NCI-H128 (cell line): ENCODE measurements at regions not wholly inside any gene's neighbourhood (a gene's known extent, or its start where the extent isn't known, plus 50 kb on each side); places are given as distances from the start of the nearest gene placed in this dataset.
"Not testable (repeated sequence)": the region's sequence is repeated elsewhere in the genome, so short reads cannot be mapped to it uniquely, and the experiment has no call there.

Source experiments
- DNase-seq: peaks from one replicate; lab custom pipeline; 2025; ENCODE audit not compliant: unreplicated experiment; lab: John Stamatoyannopoulos, UW

- DNase-seq, result no peak
These were observed 780.2 kb upstream of the CA10 start for GRCh38 chr17:52938623-52939230.

GRCh38 chr17:52930581-52930980 lies 772.1 kb upstream of the CA10 start:
- DNase-seq, result no peak

DNA sequence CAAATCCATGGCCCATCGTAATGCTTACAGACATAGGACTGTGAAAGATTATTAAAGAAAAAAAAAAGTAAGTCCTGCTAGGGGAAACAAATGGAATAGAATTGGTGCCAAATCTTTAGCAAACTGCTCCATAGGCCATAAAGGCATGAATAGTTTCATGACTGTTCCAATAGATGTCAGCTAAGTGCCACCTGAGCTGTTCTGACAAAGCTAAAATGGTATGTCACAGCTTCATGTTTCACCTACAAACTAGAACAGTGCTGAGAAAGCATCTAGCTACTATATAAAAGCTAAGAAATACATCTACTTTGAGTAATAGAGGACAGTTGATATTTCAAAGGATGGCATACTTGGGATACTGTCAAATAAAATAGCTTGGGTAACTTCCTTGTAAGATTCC lies 771.6 kb upstream of the CA10 start:
- DNase-seq, result no peak

- no peak for DNase-seq
These were observed 765.1 kb upstream of the CA10 start for GRCh38 chr17:52923658-52924057.

DNA sequence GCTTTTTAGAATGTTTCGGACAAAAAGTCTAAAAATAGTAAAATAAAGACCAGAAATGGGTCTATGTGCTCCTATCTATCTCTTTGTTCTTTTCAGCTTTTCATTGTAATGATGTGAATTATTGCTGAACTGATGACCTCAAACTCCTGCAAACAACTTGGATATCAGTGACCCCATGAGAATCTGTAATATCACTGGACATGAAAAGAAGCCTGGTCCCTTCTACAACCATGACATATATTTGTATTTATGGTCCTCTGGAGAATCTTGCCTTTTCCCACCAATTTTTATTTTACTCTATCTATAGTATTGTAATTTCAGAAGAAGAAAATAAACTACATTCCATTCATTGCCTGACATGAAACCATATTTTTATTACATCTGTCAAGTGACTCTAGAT lies 740.7 kb upstream of the CA10 start:
- no peak for DNase-seq

DNA sequence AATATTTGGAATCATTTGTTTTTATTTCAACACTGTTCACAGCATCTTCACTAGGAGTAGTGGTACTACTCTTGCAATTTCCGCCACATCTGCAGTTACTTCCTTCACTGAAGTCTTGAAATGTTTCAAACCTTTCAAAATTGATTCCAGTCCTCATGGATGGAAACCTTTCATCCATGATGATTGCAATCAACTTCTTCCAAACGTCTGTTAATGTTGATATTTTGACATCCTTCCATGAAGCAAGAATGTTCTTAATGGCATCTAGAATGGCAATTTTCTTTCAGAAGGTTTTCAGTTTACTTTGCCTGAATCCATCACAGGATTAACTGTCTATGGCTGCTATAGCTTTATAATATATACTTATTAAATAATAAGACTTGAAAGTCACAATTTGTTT lies 736.8 kb upstream of the CA10 start:
- no peak for DNase-seq

- no peak for DNase-seq
These were observed 733.8 kb upstream of the CA10 start for GRCh38 chr17:52892334-52892733.

GRCh38 chr17:52885882-52886281 lies 727.4 kb upstream of the CA10 start:
- no peak for DNase-seq

- not testable (repeated sequence) for DNase-seq
These were observed 725.5 kb upstream of the CA10 start for GRCh38 chr17:52883907-52884491.

- not testable (repeated sequence) for DNase-seq
These were observed 688.3 kb upstream of the CA10 start for GRCh38 chr17:52846767-52847166.

DNA sequence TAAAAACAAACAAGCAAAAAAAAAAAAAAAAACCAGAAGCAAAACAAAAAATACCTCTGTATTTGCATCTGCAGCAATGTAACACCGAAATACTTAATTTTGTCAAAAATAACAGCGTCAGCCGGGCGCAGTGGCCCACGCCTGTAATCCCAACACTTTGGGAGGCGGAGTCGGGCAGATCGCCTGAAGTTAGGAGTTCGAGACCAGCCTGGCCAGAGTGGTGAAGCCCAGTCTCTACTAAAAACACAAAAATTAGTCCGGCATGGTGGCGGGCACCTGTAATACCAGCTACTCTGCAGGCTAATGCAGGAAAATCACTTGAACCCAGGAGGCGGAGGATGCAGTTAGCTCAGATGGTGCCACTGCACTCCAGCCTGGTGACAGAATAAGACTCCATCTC lies 683.5 kb upstream of the CA10 start:
- no peak for DNase-seq

- DNase-seq, result no peak
These were observed 679.0 kb upstream of the CA10 start for GRCh38 chr17:52837492-52837891.

GRCh38 chr17:52831536-52831935 lies 673.0 kb upstream of the CA10 start:
- no peak for DNase-seq

GRCh38 chr17:52828621-52829020 lies 670.1 kb upstream of the CA10 start:
- DNase-seq, result no peak

DNA sequence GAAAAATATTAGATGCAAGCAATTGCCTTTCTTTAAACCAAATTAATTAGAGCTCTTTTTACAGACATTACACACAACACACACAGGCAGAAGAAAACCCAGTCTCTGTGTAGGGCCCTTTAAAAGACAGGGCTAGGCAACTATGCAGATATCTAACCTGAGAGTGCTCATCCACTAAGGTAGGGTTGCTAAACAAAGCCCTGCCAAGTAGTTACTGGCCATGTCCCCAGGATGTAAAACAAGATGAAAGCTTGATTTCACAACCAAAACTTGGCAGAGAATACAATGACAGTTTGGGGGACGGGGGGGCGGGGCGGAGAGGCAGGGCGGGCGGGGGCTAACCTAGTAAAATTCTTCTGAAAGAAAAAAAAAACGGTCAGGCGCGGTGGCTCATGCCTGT lies 669.0 kb upstream of the CA10 start:
- DNase-seq, result no peak

GRCh38 chr17:52824542-52824941 lies 666.0 kb upstream of the CA10 start:
- DNase-seq, result no peak

- DNase-seq, result no peak
These were observed 664.6 kb upstream of the CA10 start for GRCh38 chr17:52823155-52823554.

DNA sequence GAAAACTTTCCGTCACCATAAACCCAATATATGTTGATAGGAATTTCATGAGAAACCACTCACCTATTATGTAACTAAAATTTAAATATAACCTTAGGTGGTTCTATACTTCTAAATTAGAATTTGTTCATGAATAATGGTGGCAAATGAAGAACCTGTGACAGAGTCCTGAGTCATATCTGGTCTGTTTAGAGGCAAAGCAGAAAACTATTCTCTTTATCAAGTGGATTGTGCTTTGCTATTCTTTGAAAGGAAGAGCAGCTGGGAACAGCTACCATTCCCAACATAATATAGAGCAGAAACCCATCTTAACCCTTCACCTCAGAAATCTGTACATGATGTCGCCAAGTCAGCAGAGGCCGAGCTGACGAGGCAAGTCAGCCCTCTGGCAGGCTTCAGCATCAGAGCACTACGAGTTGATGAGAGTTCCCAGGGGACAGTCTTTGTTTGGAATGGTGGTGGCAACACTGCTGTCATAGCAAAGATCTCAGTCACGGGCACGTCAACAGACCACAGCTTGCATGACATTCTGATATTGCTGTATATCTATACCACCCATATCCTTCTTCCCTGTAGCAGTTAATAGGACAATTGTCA lies 631.9 kb upstream of the CA10 start:
- no peak for DNase-seq

DNA sequence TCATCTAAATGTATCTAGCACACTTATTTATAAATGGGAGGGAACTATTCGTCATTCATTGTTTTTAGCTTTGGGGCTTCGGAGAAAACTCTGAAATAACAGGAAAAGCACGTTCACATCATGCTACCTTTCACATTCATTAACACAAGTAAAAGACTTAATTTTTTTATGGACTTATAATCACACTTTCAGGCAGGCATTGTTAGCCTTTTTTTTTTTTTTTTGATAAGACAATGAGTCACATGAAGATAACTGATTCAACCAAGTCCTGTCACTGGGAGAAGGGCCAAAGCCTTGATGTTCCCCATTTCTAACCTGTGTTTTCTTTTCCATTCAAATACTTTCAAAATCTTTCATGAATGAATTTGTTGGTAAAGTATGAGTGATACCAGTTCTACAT lies 631.3 kb upstream of the CA10 start:
- no peak for DNase-seq

DNA sequence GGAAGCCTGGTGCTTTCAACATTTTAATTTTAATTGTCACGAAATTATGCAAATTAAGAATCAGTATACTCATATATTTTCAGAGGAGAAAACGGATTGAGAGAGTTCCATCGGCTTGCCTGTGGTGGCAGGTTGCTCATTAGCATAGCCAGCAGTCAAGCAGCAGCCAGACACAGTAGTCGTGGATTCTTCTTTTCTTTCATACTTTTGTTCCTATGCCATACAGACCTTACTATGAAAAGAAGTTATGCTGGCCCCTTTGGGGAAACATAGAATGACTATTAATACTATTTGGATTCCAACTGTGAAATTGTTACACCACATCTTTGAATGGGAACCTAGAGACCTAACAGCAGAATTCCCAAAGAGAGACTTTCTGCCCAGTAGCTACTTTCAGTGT lies 617.7 kb upstream of the CA10 start:
- DNase-seq, result no peak

DNA sequence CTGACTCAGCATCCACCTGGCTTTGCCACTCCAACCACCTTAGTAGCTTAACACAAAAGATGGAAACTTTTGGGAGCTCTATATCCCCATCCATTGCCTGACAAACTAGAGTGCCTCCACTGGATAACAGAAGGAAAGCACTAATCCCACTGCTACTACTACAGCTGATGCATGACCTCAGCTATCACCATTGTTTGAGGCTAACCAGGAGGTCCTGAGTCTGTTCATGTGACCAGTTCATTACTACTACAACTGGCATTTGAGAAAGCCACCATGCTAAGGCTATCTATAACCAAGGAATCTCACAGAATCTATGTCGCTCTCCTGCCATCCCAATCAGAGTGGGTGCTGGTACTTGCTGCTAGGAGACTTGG lies 604.3 kb upstream of the CA10 start:
- DNase-seq, result no peak

DNA sequence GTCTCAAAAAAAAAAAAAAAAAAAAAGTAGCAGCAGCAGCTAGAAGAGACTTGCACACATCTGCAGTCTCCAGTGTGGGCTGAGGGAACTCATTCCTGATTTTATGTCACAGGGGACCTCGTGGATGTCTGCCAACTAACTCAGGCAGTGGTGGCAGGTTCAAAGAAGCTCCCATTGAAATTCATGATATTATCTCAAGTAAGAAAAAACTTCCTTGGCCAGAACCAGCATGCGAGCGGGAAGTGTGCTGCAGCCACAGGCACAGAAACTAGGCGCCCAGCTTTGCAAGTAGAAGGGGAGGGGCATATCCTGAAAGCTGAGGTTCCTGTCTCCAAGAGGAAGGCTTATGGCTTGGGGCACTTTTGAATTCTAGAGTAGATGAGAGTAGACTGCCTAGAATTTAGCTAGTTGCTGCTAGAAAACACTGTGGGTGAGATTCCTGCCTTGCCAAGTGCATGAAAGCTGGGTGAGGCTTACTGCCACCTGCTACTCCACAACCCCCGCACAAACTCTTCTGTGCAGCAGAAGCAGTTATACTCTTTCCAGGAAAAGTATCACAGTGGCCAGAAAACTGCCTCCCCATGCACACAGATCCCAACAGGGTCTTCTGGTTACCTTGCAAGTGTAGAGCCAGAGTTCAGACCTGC lies 603.8 kb upstream of the CA10 start:
- no peak for DNase-seq
